HG03354 (cell line): ENCODE measurements at regions not wholly inside any gene's neighbourhood (a gene's known extent, or its start where the extent isn't known, plus 50 kb on each side); places are given as distances from the start of the nearest gene placed in this dataset.

Experiments used
- ATAC-seq: cut with Tn5 transposase; IDR thresholded peaks from one replicate; pipeline ENCODE4 v1.9.1; 2021; ENCODE audit warnings: mild to moderate bottlenecking; ENCODE audit not compliant: unreplicated experiment, poor library complexity, severe bottlenecking

DNA sequence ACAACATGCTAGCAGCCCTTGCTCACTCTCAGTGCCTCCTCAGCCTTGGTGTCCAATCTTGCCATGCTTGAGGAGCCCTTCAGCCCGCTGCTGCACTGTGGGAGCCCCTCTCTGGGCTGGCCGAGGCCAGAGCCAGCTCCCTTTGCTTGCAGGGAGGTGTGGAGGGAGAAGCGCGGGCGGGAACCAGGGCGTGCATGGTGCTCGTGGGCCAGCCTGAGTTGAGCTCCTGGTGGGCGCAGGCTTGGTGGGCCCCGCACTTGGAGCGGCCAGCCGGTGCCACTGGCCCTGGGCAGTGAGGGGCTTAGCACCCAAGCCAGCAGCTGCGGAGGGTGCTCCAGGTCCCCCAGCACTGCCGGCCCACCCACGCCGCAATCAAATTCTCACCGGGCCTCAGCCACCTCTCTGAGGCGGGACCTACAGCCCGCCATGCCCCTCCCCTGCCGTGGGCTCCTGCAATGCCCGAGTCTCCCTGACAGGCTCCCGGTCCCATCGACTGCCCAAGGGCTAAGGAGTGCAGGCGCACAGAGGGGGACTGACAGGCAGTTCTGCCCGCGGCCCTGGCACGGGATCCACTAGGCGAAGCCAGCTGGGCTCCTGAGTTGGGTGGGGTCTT is 333.5 kb downstream of the KCNN2 start:
- ATAC-seq, result no peak

DNA sequence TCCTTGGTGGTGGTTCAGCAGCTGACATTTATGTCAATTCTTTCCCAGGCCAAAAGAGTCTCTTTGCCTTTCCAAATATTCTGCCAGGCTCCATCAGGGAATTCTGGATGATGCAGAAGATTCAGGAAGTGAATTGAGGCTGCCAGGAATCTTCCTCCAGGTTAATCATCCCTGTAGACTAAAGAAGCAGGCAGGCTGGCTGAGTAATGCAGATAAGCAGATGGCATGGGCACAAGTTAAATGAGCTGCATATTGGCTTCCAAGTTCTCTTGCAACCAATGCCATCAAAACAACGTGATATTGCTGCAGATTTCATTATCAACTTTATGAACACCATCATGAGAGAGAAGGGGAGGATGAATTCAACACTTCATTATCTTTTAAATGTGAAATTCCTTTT is 324.5 kb downstream of the KCNN2 start:
- ATAC-seq, result no peak

DNA sequence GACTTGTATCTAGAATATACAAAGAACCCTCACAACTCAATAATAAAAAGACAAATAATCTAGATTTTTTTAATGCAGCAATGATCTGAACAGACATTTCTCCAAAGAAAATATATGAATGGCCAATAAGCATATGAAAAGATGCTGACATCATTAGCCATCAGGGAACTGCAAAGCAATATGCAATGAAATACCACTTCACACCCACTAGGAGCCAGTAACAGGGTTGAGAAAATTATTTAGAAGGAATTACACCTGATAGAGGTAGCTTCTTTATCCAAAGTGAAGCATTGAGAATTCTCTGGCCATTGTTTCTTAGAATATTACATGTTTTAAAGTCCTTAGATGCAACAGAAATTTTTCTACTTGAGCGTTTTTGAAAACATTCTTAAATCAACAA is 316.9 kb downstream of the KCNN2 start:
- no peak for ATAC-seq

DNA sequence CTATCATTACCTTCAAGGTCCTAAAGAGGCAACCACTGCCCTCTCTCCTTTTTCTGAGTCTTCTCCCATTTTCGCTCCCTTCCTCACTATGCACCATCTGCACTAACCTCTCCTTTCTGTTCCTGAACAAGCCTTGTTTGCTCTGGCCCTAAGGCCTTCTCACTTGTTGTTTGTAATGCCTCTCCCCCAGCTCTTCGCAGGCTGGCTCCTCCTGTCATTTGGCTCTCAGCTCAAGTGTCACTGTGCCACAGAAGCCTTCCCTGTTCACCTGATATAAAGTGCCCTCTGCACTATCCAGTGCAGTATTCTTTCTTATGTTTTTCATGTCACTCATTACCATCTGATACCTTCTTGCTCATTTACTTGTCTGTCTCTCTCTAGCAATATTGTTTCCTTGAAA is 303.7 kb downstream of the KCNN2 start:
- no peak for ATAC-seq

DNA sequence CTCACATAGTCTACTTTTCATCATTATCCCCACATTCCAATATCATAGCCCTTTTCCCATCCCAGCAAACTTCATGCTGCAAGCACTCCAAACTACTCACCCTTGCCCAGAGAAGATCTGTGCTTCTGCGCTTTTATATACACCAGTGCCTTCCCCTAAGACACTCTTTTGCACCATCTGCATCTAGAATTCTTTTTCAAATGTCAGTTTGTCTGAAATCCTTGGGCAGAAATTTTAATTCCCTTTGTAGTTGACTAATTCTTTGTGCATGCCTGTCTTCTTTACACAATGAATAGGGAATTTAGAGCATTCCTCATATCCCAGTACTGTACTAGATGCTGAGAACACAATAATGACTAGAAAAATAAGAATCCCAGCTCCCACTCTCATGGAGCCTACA is 298.9 kb downstream of the KCNN2 start:
- no peak for ATAC-seq

DNA sequence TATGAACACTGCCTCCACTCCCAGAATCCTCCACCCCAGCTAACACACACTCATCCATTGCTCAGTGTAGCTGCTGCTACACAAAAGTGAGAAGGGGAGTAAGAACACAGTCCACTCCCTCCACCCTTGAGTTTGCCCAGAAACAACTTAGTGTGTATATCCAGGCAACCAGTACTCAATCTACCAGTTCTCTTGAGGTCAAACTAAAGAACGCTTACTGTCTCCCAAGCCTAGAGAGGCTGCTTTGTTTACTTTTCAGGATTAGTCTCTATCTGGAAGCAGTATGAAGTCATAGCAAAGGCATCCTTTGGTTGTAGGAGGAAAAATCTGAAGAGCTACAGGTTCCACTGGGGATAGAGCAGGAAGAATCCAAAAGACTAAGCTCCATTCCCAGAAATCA is 296.3 kb downstream of the KCNN2 start:
- no peak for ATAC-seq

DNA sequence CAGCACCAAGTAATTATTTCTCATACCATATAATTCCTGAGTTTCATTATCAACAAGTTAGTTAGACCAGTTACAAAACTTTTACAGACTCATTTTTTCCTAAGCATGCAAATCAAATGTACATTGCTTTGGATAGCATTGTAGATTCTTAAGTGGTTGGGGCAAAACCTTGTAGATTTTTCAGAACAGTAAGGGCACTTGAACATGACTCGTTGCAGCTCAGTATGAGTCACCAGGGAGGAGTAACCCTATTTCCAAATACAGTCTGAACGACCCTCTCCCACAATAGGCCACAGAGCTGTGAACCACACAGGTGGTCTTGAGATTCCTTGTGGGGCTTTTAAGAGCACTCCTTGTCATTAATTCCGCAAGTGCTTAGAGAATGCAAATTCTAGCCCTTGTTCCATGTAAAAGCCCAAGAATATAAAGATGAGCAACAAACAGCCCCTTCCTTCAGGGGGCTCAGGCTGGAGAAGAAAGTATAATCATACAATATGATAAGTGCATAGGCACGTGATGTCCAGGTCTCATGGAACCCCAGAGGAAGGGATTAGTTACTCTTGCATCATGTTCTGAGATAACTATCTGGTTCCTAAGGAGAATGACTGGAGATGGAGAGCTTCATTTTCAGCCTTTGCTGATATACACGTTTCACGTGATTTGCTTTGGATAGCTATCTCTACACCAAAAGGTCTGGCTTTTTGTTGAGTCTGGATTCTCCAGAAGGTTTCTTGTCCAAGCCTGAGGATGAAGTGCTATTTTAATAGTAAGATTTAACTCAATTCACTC is 295.7 kb downstream of the KCNN2 start:
- ATAC-seq, result no peak

DNA sequence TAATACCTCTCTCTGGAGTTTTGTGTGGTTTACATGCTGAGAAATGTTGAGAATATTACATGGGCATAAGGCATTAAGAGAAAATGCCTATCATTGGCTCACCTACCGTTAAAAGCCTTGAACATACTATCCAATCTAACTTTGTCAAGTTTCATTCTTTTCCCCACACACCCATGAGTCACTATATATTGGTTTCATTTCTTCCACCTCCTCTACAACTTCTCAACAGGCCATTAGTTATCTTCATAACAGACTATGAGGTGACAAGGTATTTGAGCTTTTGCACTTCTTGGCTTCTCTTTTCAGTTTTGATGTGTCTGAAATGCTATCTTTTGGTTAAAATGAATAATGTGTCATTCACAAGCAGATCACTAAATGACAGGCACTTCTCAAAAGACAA is 288.0 kb downstream of the KCNN2 start:
- no peak for ATAC-seq

DNA sequence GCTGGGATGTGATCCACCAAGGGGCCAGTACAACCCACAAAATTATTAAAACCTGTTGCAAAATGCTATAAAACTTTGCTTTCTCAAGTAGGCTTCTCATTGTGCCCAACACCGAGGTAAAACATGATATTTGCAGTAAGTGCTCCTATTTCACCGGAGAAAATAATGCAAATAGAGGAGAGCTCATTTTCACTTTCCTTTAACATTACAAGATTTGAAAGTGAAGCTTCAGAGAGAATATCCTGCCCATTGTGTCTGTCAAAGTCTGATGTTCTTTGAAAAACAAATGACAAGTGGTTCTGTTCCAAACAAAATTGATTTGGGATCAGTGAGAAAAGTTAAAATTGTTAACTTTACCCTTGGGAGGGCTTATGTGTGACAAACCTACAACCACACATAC is 287.1 kb downstream of the KCNN2 start:
- no peak for ATAC-seq

DNA sequence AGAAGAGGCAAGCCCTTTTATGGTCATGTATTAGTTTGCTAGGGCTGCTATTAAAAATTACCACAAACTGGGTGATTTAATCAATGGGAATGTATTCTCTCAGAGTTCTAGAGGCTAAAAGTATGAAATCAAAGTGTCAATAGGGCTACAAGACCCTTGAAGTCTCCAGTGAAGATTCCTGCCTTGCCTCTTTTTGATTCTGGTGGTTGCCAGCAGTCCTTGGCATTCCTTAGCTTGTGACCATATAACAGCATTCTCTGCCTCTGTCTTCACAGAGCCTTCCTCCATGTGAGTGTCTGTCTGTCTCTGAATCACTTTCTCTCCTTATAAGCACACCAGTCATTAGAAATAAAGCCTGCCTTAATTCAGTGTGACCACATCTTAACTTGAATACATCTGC is 282.7 kb downstream of the KCNN2 start:
- ATAC-seq, result no peak

DNA sequence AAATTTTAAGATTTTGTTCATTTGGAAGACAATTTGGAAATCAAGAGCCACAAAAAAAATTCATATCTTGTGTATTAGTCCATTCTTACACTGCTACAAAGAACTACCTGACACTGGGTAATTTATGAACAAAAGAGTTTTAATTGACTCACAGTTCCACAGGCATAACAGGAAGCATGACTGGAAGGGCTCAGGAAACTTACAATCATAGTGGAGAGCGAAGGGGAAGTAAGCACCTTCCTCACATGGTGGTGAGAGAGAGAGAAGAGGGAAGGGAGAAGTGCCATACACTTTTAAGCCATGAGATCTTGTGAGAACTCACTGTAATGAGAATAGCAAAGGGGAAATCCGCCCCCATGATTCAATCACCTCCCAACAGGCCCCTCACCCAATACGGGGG is 274.4 kb downstream of the KCNN2 start:
- ATAC-seq, result no peak

DNA sequence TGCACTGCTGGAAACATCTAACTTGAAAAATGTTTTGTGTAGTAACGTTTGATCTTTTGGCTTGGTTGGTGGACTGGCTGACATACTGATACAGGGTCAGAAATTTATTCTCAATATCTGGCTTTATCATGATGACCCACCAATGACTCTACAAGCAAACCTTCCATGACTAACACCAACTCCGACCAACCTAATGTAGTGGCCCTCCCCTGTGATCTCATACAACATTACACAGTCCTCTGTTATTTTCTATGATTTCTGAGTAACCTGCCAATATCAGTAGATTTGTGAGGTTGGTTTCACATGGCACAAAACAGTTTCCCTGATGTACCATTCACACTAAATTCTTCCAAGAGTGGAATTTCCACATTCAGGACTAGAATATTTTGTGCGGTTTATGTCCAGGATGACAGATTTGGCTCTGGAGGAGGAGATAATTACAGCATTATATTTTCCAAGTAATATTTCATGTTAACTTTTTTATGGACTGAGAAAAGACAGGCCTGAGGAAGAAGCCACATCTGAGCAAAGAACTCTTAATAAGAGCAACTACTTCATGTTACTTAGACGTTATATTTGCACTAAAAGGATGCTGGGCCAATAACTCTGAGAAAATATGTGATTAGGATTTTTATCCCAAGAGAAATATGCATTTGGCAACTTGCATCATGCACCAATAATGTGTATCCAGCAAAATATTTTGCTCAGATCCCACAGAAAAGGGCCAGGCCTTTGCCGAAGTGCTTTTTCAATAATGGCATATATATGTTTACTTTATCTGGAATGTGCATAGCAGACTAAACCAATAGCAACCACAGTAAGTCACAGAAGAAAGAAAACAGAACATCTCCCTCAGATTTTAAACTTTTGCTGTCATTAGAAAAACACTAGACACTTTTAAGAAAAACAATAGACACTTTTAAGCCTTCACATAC is 273.4 kb downstream of the KCNN2 start:
- no peak for ATAC-seq

DNA sequence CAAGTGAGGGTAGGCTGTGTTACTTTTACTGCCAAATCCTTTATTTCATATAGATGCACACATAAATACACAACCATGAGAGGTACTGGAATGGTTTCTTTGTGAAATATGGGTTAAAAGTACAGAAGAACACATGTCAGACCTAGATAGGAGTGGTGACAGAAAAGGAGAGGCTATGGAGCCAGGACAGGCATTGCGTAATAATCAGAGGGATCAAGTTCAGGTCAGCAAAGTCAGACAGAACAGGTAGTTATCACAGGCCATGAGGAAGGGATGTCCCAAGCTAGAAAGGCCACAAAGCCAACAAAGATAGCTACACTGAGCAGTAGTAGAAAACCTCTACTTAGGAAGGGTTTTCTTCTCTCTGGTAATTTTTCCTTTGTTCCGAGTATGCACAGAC is 272.6 kb downstream of the KCNN2 start:
- ATAC-seq, result no peak

DNA sequence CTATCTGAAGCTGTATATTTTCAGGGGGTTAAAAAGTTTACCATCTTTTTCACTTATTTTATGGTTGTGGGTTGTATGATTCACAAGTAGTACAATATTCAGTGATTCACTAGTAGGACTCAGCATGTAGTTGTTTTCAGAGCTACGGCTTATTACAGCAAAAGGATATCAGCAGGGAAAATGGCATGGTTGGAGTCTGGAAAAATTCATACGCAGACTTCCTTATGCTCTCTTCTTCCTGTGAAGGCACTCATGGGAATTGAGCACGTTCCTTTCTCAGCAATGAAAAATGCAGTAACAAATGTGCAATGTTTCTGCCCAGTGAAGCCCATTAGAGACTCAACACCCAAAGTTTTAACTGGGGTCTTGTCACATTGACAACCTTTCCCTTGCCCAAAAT is 250.5 kb downstream of the KCNN2 start:
- ATAC-seq, result no peak

DNA sequence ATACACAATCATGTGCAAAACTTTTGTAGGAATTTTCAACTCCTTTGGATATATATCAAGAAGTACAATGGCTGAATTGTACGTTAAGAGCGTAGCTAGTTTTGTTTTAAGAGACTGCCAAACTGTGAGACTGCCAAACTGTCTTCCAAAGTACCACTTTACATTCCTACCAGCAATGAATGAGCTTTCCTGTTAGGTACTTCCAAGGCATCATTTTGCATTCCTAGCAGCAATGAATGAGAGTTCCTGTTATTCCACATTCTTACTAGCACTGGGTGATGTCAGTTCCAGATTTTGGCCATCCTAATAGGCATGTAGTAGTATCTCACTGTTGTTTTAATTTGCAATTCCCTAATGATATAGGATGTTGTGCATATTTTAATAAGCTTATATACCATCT is 219.3 kb downstream of the KCNN2 start:
- no peak for ATAC-seq

DNA sequence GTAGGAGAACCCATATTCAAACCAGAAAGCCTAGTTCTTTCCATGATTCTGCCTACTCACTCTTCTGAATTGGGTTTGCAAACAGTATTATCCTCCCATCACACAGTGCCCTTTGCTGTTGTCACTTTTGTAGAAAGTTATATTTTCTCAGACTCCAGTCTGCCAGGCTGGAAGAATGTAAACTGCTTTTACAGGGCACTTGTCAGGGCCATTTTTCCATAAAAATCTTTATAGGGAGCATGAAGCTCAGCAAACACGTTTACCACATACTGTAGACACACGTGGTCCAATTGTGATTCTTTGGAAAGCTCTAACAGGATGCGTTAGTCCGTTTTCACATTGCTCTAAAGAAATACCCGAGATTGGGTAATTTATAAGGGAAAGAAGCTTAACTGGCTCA is 204.0 kb downstream of the KCNN2 start:
- ATAC-seq, result no peak

DNA sequence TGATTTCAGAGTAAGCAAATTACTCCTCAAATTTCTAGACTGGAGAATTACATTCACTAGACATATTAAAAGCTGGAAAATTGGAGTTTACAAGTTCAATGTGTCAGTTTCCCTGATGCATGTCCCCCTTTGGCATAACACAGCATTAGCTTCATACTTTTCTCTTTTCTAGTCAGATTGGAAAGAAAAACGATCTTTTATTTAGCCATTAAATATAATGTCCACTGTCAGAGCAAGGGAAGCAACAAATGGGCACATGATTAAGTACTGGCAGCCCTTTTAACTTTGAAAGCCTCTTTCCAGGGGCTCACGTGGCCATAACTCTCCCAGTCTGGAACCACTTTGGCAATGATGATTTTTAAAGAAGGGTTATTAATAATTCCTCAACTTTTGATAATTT is 203.3 kb downstream of the KCNN2 start:
- ATAC-seq, result no peak

DNA sequence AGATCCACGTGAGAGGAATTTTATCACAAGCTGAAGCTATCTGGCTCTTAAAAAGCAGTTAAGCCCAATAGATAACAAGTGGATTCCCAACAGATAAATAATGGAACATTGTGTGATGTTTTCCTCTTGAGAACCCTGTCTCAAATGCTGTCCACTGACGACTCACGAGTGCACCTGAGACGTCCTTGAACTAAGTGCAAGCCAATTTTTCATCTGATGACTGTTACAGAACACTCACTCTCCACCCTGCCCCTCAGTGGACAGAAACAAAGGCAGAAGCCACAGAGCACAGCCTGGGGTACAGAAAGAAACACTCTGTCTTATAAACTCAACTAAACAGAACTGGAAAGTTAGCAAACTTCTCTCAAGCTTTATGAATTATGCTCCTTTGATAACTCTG is 199.5 kb downstream of the KCNN2 start:
- no peak for ATAC-seq
